Cardiac muscle cell (in vitro differentiated cells and primary cell): ENCODE measurements at regions not wholly inside any gene's neighbourhood (a gene's known extent, or its start where the extent isn't known, plus 50 kb on each side); places are given as distances from the start of the nearest gene placed in this dataset.
"Not testable (repeated sequence)": the region's sequence is repeated elsewhere in the genome, so short reads cannot be mapped to it uniquely, and the experiment has no call there.

Experiments used
- DNase-seq, 2 donors: peaks; one replicate each; pipeline versions ENCODE4 v3.0.0 to v3.0.0-alpha.2; 2010 to 2017; ENCODE audit warnings: low read depth in 1 of 2, low spot score in 1 of 2
- H3K27ac ChIP-seq: fragments of 200-600 bp; sonication (generic); 2 replicates; pipeline ENCODE4 v1.5.1; 2016
- H3K27me3 ChIP-seq: fragments of 200-600 bp; sonication (generic); 2 replicates; pipeline ENCODE4 v1.6.0; 2016; ENCODE audit warnings: control low read depth
- H3K36me3 ChIP-seq: fragments of 200-600 bp; sonication (generic); 2 replicates; pipeline ENCODE4 v1.5.1; 2016; ENCODE audit warnings: control low read depth
- H3K4me1 ChIP-seq: fragments of 200-600 bp; sonication (generic); 2 replicates; pipeline ENCODE4 v1.8.1; 2017; ENCODE audit warnings: low read depth, mild to moderate bottlenecking, mixed run types
- H3K4me3 ChIP-seq: fragments of 200-600 bp; sonication (generic); 2 replicates; pipeline ENCODE4 v1.5.1; 2016; ENCODE audit warnings: mild to moderate bottlenecking
- H3K9me3 ChIP-seq: fragments of 200-600 bp; sonication (generic); 2 replicates; pipeline ENCODE4 v1.5.1; 2017; ENCODE audit warnings: low read depth, mild to moderate bottlenecking, control low read depth
- TF ChIP-seq, protein P1 (sequence below): IDR thresholded peaks from 2 replicates; pipeline ENCODE4 v1.5.1; 2012; ENCODE audit warnings: low read depth, mild to moderate bottlenecking, low read length

DNA sequence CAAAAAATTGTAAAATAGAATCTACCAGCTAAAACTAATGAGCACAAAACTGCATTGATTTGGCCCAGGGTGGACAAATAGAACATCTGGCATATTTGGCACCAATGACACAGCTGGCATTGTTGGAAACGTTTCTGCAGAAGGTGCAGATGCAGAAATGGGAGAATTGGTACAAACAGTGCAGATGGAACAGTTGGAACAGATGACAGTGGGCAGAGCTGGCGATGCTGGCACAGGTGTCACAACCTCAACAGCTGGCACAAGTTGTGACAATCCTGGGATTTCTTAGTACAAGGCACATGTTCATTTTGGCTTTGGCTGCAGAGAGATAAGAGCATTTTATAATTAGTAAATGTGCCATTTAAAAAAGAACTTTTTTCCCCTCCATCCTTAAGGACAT is 91.1 kb upstream of the ZBTB18 start:
- DNase-seq = no peak
- TF ChIP-seq, protein P1, sequence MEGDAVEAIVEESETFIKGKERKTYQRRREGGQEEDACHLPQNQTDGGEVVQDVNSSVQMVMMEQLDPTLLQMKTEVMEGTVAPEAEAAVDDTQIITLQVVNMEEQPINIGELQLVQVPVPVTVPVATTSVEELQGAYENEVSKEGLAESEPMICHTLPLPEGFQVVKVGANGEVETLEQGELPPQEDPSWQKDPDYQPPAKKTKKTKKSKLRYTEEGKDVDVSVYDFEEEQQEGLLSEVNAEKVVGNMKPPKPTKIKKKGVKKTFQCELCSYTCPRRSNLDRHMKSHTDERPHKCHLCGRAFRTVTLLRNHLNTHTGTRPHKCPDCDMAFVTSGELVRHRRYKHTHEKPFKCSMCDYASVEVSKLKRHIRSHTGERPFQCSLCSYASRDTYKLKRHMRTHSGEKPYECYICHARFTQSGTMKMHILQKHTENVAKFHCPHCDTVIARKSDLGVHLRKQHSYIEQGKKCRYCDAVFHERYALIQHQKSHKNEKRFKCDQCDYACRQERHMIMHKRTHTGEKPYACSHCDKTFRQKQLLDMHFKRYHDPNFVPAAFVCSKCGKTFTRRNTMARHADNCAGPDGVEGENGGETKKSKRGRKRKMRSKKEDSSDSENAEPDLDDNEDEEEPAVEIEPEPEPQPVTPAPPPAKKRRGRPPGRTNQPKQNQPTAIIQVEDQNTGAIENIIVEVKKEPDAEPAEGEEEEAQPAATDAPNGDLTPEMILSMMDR = no peak
- Histone ChIP-seq H3K9me3 (no peaks in the 10 kb centered on the region), H3K4me1 (no peaks in the 10 kb centered on the region), H3K27me3 (no peaks in the 10 kb centered on the region), H3K36me3 (no peaks in the 10 kb centered on the region), H3K4me3 (no peak overlapping the region), H3K27ac (no peak overlapping the region)

DNA sequence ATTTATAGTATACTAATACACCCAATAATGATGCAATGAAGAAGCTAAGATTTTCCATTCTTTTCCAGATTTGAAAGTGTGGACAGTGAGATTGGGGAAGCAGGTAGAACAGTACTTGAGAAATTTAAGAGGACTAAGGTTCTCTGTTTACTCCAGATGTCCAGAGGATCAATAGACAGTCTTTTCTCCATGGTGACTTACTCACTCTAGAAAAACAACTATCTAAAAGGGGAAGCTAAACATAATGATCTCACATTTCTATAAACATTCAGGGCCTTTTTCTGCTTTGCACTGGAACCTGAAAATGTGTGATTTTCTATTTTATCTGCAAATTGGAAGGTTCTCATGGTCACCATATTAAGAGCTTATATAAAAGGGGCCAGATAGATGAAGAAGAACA is 93.9 kb upstream of the ZBTB18 start:
- H3K27ac ChIP-seq = no peak overlapping the region
- H3K36me3 ChIP-seq = no peaks in the 10 kb centered on the region
- H3K27me3 ChIP-seq = no peaks in the 10 kb centered on the region
- H3K4me3 ChIP-seq = no peak overlapping the region
- no peaks in the 10 kb centered on the region for H3K4me1 ChIP-seq
- TF ChIP-seq, protein P1 = no peak
- no peak for DNase-seq
- no peaks in the 10 kb centered on the region for H3K9me3 ChIP-seq

DNA sequence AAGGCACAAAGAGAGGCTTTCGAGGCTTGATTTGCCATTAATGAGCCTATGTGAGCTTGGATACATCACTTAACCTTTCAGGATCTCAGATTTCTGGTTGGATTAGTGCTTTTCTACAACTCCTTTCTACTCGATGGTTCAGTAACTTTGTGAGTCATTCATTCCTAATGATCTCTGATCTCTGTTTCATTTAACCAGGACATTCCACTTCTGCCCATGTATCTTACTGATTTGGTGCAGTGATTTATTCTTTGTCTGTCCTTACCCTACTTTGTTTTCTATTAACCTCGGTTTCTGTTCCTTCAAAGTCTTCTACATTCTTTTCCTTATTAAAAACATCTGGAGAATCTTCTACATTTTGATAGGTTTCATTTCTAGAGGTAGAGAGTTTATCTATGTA is 94.6 kb upstream of the ZBTB18 start:
- DNase-seq = no peak
- TF ChIP-seq, protein P1 = no peak
- Histone ChIP-seq H3K27me3 (no peaks in the 10 kb centered on the region), H3K4me3 (no peak overlapping the region), H3K9me3 (no peaks in the 10 kb centered on the region), H3K27ac (no peak overlapping the region), H3K4me1 (no peaks in the 10 kb centered on the region), H3K36me3 (no peaks in the 10 kb centered on the region)

DNA sequence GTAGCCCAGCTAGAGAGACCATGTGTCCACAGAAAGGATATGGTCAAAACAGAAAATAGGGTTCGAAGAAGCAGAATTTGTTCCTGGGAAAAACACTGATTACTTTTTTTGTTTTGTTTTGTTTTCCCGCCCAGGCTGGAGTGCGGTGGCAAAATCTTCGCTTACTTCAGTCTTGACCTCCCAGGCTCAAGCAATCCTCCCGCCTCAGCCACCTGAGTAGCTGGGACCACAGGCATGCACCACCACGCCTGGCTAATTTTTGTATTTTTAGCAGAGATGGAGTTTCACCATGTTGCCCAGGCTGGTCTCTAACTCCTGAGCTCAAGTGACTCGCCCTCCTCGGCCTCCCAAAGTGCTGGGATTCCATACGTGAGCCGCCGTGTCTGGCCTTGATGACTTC is 99.9 kb upstream of the ZBTB18 start:
- not testable (repeated sequence) for H3K27ac ChIP-seq, DNase-seq, H3K4me1 ChIP-seq, H3K9me3 ChIP-seq, H3K4me3 ChIP-seq, H3K36me3 ChIP-seq, H3K27me3 ChIP-seq

DNA sequence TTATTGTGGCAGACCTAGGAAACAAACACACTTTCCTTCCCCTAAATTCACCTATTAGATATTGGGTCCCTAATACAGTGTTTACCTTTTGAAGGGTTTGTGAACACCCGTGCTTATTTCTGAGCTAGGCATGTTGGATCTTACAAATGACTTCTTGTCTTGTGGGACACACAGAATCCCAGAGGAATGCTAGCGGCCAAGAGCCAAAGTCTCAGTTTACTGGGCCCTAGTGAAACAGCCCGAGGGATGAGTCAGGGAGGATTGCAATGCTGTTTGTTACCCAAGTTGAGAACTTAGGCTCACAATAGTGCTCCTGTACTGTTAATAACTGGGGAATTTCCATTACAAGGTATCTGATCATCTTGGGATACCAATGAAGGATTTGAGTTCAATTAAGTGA is 100.1 kb upstream of the AKT3 start:
- H3K36me3 ChIP-seq = no peaks in the 10 kb centered on the region
- no peak overlapping the region for H3K27ac ChIP-seq
- no peaks in the 10 kb centered on the region for H3K4me1 ChIP-seq
- H3K4me3 ChIP-seq = no peak overlapping the region
- no peaks in the 10 kb centered on the region for H3K27me3 ChIP-seq
- H3K9me3 ChIP-seq = no peaks in the 10 kb centered on the region
- TF ChIP-seq, protein P1 = no peak
- DNase-seq = peak in 1 of 2 donors; percentile 58

DNA sequence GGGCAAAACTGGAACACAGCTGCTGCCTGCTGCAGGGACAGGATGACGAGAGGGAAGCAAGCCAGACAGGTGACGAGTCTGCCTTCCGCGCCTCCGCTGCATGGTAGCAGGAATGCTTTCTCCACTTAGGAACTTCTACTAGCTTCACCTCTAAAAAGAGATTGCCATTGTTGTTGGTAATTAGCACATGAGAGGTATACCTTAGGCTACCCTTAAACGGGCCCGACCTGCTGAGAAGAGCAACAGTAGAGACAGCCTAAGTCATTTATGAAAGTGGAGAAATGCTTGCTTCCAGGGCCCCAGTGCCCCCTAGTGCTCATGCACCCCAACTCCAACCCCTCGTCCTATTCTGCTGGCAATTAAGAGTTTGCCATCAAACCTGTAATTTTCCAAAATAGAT is 96.9 kb upstream of the AKT3 start:
- Histone ChIP-seq H3K36me3 (no peaks in the 10 kb centered on the region), H3K4me1 (no peaks in the 10 kb centered on the region), H3K27ac (no peak overlapping the region), H3K4me3 (no peak overlapping the region), H3K27me3 (peaks cover under 1% of the 10 kb centered on the region), H3K9me3 (no peaks in the 10 kb centered on the region)
- peak in 1 of 2 donors; percentile 33 for DNase-seq
- TF ChIP-seq, protein P1 = peak; percentile 50
